ENCODE measurements at regions not wholly inside any gene's neighbourhood (a gene's known extent, or its start where the extent isn't known, plus 50 kb on each side); places are given as distances from the start of the nearest gene placed in this dataset.

DNA sequence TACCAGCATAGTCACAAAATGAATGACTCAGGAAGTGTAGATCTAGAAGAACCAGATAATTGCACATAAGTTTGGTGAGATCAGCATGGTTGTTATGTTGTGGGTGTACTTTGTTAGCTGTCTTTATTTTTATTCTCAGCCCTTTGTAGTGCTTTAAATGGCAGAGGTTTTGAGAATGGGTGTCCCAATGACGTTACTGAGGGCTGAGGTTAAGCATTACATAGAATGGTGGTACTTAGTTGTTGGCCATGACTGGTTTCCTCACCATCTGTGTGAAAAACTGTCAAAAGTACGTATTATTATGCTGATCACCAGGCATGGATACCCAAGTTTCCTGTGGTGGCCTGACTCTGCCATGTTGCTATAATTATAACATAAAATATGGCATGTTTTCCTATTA, 165.8 kb downstream of the UBE2E3 start:
- no peak for FAIRE-seq

DNA sequence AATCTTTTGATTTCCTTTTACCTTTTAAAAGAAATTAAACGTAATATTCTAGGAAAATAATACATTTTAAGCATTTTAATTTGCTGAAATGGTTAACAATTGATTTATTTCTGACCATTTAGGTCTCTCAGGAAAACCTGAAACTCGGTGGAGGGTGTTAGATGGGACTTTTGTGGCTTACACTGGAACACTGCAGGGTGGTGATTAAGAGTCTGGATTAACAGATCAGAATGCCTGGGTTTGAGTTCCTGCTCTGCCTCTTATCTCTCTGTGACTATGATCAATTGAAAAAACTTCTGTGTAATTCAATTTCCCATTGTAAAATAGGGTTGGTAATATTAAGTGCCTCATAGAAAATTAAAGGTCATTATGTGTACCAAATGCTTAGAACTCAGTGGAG, 168.7 kb downstream of the UBE2E3 start:
- FAIRE-seq (no peak), DNase-seq (ENCODE audit: low spot score) (no peak)

More for the DNA sequence above, 165.8 kb downstream of the UBE2E3 start:
- no peak for DNase-seq (ENCODE audit: low spot score)

- FAIRE-seq = no peak
- no peak for DNase-seq (ENCODE audit: low spot score)
Observed at GRCh38 chr2:181152226-181152625, 171.8 kb downstream of the UBE2E3 start.

DNA sequence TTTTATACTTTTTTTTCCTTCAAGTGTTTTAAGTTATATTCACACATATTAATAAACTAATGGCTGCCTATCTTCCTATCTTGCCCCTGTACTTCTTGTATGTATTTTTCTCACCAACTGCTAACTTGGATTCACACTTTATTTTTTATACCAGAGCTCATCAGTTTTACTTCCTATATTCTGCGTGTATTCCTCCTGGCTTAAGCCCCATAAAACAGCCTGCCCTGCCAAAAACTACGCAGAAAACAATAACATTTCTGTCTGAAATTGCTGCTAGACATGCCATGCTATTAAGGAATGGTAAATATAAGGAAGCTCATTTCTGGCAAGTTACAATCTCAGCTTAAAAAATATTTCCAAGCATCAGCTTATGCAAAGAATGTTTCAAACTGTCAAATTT, 172.3 kb downstream of the UBE2E3 start:
- DNase-seq (ENCODE audit: low spot score) (no peak), FAIRE-seq (no peak)

GRCh38 chr2:181153886-181154285, 173.5 kb downstream of the UBE2E3 start:
- FAIRE-seq (no peak), DNase-seq (ENCODE audit: low spot score) (no peak)

DNA sequence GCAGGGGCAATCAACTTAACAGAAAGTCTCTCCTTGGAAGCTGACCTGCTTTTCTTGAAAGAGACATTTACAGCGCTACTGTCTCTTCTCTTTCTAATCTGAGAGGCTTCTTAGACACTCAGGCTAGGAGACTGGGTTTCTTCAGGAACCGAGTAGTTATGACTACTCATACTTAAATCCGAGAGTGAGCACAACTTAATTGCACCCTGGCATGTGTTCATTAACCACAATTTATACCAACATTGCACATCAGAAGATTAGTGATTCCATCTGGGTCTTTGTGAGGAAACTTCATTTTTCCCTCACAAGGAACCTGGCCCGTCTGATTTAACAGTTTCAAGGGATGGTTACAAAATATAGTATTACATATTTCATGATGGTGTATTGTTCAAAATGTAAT, 176.9 kb downstream of the UBE2E3 start:
- FAIRE-seq = no peak
- DNase-seq (ENCODE audit: low spot score) = no peak

DNA sequence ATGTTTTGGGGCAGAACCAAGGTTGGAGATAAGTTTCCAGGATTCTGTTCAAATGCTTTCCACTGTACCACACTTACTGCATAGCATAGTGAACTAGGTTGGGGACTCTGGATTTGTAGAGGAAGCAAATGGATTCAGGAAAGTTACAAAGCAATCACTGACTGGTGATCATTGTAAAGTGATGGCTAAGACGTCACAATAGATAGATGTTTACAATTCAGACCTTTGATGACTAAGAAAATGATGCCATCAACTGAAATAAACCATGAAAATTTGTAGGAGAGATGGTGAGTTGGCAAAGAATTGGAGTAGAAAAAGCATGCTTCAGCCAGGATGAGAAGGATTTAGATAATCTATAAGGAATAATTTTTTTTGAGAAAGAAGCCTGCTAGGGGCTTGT, 178.0 kb downstream of the UBE2E3 start:
- no peak for DNase-seq (ENCODE audit: low spot score)
- FAIRE-seq = no peak

GRCh38 chr2:181161615-181162014, 181.2 kb downstream of the UBE2E3 start:
- DNase-seq (ENCODE audit: low spot score) = no peak
- FAIRE-seq = no peak

DNA sequence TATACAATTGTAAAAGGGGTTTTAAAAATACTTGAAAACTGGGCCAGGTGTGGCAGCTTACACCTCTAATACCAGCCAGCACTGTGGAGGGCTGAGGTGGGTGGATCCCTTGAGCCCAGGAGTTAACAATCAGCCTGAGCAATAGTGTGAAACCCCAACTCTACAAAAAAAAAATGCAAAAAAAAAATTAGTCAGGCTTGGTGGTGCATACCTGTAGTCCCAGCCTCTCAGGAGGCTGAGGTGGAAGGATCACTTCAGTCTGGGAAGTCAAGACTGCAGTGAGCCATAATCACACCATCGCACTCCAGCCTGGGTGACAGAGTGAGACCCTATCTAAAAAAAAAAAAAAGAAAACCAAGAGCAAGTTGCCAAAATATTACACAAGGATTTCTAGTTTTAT, 182.7 kb downstream of the UBE2E3 start:
- DNase-seq (ENCODE audit: low spot score) (no peak), FAIRE-seq (no peak)

DNA sequence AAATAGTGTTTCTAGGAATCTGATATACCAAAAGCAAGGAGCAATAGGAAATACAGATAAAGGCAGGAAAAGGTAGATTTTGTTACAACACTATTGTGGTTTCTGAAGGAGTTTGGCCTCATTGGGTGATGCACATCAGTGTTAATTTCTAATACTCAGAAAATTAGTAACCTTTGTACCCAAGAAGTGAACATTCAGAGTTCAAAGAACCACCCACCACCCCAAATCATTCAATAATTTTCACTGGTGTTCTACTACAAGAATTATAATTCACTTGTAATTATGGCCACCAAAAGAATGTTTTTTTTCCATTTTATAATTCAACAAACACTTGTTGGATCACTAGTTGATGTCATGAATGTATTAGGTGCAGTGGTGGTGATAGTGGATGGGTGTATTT, 183.3 kb downstream of the UBE2E3 start:
- FAIRE-seq (no peak), DNase-seq (ENCODE audit: low spot score) (no peak)

DNA sequence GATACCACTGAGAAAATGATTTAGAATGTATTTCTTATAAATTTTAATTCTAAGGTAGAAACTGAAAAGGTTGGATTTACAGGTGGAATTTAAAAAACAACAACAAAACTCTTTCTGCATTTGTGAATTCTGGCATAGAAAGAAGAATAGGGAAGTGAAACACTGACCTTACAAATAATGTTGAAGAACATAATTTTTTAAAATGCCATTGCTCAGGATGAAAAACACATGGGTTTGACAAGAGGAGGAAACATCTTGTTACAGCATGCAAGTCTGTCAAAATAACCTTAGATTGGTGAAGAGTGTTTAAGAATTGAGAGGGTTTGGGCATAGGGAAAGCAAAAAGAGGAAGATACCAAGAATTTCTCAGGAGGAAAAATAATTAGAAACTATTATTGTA, 184.3 kb downstream of the UBE2E3 start:
- no peak for DNase-seq (ENCODE audit: low spot score)
- no peak for FAIRE-seq

DNA sequence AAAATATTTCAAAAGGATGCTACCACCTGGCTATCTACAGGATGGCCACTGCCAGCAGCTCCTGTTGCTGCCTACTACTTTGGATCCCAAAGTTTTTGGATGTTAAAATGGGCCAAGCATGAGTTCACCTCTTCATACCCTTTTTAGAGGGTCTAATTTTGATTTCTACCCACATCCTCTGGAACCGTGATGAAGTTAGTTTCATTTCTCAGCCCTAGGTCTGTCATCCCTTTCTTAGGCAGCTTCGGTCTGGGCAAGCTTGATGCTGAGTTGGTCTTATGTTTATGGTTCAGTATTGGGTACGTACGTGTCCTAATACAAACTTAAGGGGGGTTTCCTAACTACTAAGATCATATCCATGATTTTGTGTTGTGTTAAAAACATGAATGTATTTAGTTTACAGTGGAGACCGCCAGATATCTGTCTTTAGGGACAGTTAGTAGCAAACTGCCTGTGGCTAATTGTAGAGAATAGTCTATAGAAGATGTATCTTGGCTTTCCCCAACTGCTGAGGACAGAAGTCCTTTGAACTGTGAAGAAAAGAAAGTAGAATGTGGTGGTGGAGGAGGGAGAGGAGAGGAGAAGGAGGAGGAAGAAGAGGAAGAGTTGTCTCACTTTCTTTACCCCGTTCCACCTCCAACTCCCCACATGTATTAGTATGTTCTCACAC, 184.9 kb downstream of the UBE2E3 start:
- FAIRE-seq (no peak), DNase-seq (ENCODE audit: low spot score) (no peak)

DNA sequence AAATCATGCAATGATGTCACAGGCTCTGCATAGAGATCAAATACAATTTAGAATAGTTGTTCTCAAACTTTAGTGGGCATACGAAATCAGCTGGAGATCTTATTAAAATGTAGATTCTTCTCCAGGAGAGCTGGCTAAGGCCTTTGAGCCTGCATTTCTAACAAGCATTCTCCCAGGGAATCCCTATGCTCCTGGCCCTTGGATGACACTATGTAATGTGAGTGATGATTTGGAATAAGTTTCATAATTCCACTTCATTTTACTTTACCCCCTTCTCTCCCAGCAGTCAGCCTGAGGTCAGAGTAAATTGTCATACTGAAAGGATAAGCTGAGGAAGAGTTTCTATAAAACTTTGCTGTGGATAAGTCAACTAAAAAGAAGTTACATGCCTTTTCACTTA, 189.1 kb downstream of the UBE2E3 start:
- DNase-seq (ENCODE audit: low spot score) = no peak
- FAIRE-seq = no peak

- DNase-seq (ENCODE audit: low spot score) (no peak), FAIRE-seq (no peak)
Observed at GRCh38 chr2:181170256-181170655, 189.9 kb downstream of the UBE2E3 start.

GRCh38 chr2:181172676-181173075, 192.3 kb downstream of the UBE2E3 start:
- DNase-seq (ENCODE audit: low spot score) (no peak), FAIRE-seq (no peak)

GRCh38 chr2:181174611-181175580, 194.5 kb downstream of the UBE2E3 start:
- FAIRE-seq = peak; percentile 41
- no peak for DNase-seq (ENCODE audit: low spot score)

- no peak for FAIRE-seq
- DNase-seq (ENCODE audit: low spot score) = no peak
Observed at GRCh38 chr2:181176540-181176939, 196.1 kb downstream of the UBE2E3 start.

DNA sequence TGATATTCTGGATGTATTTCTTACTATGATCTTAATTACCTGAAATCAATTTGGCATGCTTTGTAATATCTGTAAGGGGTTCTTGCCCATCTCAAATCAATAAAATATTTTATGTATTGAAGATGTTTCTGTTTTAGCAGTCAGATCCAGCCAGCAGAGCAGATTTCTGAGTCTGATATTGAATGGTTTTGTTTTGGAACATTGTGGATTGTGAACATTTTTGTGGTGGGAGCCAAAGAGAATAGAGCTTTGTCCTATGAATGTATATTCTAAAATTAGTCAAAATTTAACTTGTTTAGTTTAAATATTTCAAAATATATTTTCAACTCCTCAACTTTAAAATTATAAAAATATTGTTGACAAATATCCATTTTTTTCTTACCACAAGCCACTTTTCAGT, 197.0 kb downstream of the UBE2E3 start:
- FAIRE-seq (no peak), DNase-seq (ENCODE audit: low spot score) (no peak)

- FAIRE-seq (no peak), DNase-seq (ENCODE audit: low spot score) (no peak)
Observed at GRCh38 chr2:181178130-181178529, 197.7 kb downstream of the UBE2E3 start.

DNA sequence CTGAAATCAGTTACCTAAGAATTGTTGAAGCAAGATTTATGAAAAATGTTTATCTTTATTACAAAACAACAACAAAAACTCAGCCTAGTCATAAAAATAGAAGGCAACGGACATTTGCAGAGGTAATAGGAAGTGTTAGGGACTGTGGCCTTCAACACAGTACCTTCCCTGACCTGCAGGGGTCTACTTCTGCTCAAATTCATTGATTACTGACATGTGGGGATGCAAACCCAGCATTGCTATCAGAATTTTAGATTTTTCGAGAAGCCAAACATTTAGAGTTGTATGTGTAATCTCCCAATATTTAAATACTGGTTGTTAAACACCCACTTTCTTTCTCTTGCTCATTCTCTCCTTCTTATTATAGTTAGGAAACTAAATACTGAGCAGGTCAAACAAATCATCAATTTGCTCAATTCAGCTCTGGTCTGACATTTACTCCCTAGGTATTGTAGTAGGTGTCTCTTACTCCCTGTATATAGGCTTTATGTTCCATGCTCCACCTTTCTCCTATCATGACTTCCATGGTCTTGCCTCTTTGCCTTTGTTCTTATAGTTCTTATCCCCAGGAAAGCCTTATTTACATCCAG, 198.5 kb downstream of the UBE2E3 start:
- FAIRE-seq (no peak), DNase-seq (ENCODE audit: low spot score) (no peak)

DNA sequence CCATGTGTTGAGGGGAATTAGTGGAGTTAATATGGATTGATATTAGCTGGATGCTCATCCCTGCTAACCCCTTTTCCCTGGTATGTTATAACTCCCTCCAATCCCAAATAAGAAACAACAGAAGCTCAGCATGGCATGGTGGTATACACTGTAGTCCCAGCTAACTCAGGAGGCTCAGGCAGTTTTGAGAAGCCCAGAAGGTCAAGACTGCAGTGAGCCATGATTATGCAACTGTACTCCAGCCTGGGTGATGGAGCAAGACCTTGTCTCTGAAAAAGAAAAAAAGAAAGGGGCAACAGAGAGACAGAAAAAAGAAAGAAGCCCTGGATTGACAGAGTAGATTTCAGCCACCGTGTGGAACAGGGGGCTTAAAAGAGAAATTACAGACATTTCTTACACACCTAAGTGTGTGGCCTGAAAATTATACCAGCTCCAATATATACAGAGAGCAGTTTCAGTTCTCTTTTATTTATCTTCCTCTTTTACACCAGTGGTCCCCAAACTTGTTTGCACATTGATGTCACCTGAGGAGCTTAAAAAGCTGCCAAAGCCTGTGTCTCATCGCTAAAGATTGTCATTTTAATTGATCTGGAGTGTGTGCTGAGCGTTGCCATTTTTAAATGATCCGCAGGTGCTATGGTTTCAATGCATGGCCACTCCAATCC, 203.6 kb downstream of the UBE2E3 start:
- FAIRE-seq (no peak), DNase-seq (ENCODE audit: low spot score) (no peak)

GRCh38 chr2:181185421-181185820, 205.0 kb downstream of the UBE2E3 start:
- FAIRE-seq = no peak
- DNase-seq (ENCODE audit: low spot score) = no peak

Data from RCC 7860 (cell line).